NCI-H2227 (cell line): ENCODE measurements at regions not wholly inside any gene's neighbourhood (a gene's known extent, or its start where the extent isn't known, plus 50 kb on each side); places are given as distances from the start of the nearest gene placed in this dataset.

Source experiments
- DNase-seq: peaks from one replicate; lab custom pipeline; 2025; ENCODE audit not compliant: unreplicated experiment; lab: John Stamatoyannopoulos, UW

GRCh38 chr18:3357516-3357915, 92.5 kb upstream of the TGIF1 start:
- no peak for DNase-seq

GRCh38 chr18:3358310-3358709, 91.7 kb upstream of the TGIF1 start:
- DNase-seq, result no peak

GRCh38 chr18:3360211-3360610, 89.8 kb upstream of the TGIF1 start:
- no peak for DNase-seq

GRCh38 chr18:3367491-3368091, 82.4 kb upstream of the TGIF1 start:
- no peak for DNase-seq

- no peak for DNase-seq
Measured at GRCh38 chr18:3368193-3368592, 81.8 kb upstream of the TGIF1 start.

DNA sequence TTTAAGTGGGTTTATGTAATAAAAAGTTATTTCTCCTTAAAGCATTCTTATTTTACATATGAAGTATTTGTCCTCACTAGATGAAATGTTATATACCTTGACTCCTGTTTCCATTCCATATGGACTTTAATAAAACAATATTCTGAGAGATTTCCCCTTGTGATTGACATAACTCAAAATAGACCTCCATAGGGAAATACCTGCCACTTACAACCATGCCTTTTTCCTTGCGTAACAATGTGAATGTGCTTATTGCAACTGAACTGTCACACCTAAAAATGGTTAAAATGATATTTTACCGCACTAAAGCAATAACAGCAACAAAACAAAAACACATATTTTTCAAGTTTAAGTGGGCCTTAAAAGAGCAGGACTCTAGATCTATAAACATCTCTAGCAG, 70.3 kb upstream of the TGIF1 start:
- DNase-seq, result no peak

DNA sequence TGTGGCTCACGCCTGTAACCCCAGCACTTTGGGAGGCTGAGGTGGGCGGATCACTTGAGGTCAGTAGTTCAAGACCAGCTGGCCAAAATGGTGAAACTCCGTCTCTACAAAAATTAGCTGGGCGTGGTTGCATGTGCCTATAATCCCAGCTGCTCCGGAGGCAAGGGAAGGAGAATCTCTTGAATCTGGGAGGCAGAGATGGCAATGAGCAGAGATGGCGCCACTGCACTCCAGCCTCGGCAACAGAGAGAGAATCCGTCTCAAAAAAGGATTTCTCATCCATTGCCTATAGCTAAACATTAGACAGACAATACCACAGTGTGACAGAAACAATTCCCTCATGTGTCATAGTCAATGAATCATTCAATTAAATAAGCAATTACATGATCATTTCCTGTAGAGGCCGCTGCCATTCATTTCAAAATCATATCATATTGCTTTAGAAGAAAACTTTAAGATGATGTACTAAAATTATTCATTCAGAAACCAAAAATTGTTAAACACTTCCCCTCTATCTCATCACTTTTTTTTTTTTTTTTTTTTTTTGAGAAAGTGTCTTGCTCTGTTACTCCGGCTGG, 69.5 kb upstream of the TGIF1 start:
- no peak for DNase-seq

DNA sequence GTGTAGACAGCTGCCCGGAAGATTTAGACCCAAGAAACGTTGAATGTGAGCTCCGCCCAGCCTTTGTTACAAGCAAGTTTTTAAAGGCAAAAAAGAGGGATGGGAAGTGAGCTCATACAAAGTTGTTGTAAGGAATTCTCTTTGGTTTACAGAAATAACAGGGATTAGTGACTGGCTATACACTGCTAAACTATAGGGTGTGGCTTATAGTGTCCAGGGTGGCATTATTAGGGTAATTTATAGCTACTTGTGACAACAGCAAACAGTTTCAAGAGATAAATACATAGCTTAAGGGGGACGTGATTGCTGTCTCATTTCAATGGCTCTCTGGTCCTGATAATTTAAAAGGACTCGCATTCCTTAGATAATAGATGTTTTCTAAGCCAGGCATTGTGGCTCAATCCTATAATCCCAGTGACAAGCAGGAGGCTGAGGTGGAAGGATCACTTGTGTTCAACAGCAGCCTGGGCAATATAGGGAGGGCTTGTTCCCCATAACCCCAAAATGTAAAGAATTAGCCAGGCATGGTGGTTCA, 66.5 kb upstream of the TGIF1 start:
- DNase-seq, result peak; percentile 9

DNA sequence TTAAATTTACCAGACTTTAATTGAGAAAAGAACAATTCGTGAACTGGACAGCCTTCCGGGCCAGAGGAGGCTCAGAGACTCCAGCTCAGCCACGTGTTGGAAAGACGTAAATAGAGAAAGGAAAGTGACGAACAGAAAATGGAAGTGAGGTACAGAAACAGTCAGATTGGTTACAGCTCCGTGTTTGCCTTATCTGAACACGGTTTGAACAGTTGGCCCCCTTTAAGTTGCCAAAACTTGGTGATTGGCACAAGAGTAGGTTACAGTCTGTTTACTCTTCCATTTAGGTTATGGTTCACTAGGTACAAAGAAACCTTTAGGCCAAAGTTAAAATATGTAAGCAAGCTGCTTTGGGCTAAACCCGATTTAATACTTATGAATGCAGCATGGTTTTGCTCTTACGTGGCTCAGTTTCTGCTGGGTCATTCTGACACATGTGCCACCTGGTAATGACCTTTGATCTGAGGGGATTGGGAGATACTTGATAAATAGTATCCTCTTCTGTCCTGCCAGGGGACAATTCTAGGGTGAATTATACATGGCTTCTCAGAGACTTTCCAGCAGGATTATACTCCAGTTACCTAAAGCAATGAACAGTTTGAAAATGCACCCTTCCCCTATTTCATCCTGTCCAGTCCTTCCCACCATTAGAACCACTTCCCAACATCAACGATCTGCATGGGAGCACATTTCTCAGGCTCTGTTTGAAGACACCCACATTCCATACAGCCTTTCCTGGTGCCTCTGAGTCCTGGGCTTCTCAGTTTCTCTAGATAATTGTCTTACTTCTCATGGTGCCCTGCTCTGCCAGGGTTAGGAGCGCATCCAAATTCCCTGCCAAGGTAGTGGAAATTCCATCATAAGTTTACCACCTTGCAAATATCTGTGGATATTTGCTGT, 65.1 kb upstream of the TGIF1 start:
- no peak for DNase-seq

- no peak for DNase-seq
Measured at GRCh38 chr18:3388323-3388722, 61.6 kb upstream of the TGIF1 start.

- no peak for DNase-seq
Measured at GRCh38 chr18:3388980-3389379, 61.0 kb upstream of the TGIF1 start.

DNA sequence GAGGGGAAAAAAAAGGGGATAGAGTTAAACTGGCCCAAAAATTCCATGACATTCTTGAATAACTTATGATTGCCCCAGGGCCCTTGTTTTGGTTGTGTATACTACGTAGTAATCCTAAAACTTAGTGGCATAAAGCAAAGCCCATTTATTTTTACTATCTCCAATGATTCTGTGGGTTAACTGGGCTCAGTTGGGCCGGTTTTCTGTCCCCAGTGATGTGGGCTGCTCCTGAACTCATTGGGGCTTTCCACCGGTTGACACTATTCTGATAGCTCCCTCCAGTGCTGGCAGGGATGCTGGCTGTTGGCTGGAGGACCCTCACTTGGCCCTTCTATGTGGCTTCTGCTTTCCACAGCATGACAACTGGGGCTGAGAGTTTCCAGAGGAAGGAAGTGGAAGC, 60.0 kb upstream of the TGIF1 start:
- DNase-seq, result no peak

DNA sequence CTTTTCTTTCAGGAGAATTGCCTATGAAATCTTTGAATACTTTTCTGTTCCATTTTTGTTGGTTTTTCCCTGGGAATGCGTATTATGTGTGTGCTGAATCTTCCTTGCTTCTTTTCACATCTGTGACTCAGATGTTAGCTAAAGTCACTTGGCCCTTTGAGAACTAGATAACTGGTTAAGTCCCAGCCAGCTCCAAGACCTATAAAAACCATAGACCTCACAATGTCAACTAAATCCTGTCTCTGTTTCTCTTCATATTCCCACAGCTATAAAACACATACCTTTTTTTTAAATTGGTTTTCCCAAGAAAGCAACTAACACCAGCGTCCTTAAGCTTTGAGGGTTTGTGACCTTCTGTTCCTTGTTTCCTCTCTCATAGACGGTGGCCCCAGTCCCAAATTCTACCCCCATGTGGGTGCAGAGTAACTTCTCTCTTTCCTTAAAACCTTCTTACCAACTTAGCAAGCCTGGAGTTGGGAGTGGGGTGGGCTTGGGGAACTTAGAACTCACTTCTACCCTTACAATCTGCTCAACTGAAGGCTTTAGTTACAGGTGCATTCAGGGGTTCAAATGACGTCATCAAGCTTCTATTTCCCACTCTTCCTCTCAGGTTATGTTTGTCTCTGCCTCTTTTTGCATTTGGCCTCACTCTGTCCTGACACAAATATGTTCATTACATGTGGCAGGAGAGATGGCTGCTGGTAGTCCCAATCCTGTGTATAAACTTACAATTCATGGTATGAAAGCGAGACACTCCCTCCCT, 58.1 kb upstream of the TGIF1 start:
- DNase-seq, result no peak

DNA sequence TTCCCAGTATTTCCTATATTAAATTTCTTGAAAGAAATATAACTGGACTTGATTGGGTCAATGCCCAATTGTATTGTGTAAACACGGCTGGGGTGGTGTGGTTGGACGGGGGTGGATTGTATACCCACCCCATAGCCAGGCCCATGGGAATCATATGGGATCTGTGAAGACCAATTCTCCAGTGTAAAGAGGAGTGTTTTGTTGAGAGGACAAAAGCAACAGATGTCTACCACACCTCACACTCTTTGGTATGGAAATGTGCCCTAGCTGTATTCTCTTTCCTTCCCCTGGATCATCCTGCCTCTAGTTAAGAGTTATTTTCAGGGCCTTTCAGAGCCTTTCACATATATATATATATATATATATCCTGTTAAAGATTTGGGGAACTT, 57.5 kb upstream of the TGIF1 start:
- DNase-seq, result no peak

DNA sequence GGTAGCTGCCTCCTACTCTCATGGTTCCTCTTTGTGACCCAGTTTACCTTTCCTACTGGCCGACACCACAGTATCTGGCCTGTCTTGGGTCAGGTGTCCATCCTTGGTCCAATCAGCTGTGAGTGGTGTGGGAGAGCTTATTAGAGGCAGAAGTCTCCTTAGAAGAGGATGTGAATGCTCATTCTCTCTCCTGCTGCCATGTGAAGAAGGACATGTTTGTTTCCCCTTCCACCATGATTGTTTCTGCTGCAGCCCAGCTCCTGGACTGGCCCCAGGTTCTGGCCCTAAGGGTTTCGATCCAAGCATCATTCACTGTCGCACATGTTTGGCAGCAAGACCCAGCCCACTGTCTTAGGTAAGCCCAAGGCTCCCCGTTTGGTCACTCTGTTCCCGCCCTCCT, 55.3 kb upstream of the TGIF1 start:
- no peak for DNase-seq

GRCh38 chr18:3395466-3395865, 54.5 kb upstream of the TGIF1 start:
- DNase-seq, result no peak

DNA sequence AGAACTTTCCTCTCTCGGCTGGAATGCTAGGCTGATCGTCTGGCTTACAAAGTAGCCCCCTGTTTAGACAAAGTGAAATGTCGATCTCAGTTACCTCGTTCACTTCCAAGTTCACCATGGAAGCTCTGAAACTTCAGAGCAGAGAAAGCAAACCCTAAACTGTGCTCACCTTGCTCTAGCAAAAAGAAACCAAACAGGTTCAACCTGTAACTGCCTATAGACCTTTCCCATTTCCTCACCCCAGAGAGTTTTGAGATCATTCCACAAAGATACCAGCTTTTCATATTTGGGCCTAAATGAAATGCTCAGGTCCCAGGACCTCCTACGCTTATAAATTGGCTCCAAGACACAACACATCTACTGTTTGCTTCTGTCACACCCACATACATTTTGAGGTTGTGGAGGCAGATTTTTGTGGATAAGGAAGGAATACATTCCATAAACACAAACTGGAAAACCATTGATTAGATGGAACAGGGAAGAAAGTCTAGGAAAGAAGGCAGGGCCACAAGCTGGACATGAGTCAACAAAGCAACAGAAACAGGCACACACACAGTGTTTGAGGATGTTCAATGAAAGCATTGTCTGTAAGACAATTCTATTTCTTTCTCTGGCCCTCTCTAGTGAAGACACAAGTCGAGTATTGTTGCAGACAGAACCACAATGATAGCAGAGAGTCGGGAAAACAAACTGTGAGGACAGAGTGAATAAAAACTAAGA, 52.8 kb upstream of the TGIF1 start:
- no peak for DNase-seq

DNA sequence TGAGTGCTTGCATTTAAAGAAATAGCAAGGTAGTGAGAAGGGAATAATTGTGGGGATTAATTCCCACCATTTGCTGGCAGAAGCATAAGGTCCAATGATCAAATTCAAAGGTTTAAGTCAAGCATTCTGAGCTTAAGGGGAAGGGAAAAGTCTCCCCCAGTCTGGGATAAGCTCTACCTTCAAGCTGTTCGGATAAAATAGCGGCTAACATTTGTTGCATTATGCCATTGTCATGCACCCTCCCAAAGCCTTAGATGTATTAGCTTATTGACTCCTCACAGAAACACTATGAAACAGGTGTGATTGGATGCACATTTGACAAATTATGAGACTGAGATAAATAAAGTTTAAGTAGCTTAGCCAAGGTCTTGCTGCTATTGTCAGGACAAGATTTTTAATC, 52.2 kb upstream of the TGIF1 start:
- DNase-seq, result no peak
